A673 (cell line): ENCODE measurements at regions not wholly inside any gene's neighbourhood (a gene's known extent, or its start where the extent isn't known, plus 50 kb on each side); places are given as distances from the start of the nearest gene placed in this dataset.

Experiments
- BruUV-seq: library from RNA; stranded (reverse); fragments of 400-500 nt; replicated peaks from 2 replicates; lab custom pipeline; 2021; lab: Mats Ljungman, UMichigan
- CTCF ChIA-PET: fragments of 300-600 bp; sonication (Branson Sonifier 250); formaldehyde crosslinking; loops from one replicate; lab custom pipeline; 2022; ENCODE audit warnings: antibody characterized with exemption; lab: Charles Lee
- POLR2A ChIA-PET: fragments of 300-600 bp; sonication (Branson Sonifier 250); formaldehyde crosslinking; loops from one replicate; lab custom pipeline; 2022; ENCODE audit warnings: antibody characterized with exemption; ENCODE audit not compliant: low non-redundant PET; lab: Charles Lee
- DNase-seq: peaks from one replicate; pipeline ENCODE4 v3.0.0-alpha.2; 2015; ENCODE audit warnings: low spot score
- H3K27ac ChIP-seq: fragments of 200-600 bp; sonication (generic); 2 replicates; pipeline ENCODE4 v1.5.1; 2016; ENCODE audit warnings: mixed run types, low read depth, mild to moderate bottlenecking, mixed read lengths, antibody characterized with exemption, low read length; ENCODE audit not compliant: poor library complexity, severe bottlenecking
- H3K27me3 ChIP-seq: fragments of 200-600 bp; sonication (generic); replicated peaks from 2 replicates; pipeline ENCODE4 v1.6.1; 2017; ENCODE audit warnings: mixed run types, low read depth, mild to moderate bottlenecking, mixed read lengths, antibody characterized with exemption, low read length; ENCODE audit not compliant: insufficient read depth, poor library complexity
- H3K36me3 ChIP-seq: fragments of 200-600 bp; sonication (generic); 2 replicates; pipeline ENCODE4 v1.6.1; 2016; ENCODE audit warnings: mixed run types, mild to moderate bottlenecking, mixed read lengths, antibody characterized with exemption, low read length; ENCODE audit not compliant: insufficient read depth, poor library complexity, severe bottlenecking
- H3K4me1 ChIP-seq: fragments of 200-600 bp; sonication (generic); 2 replicates; pipeline ENCODE4 v1.6.1; 2017; ENCODE audit warnings: mixed run types, mild to moderate bottlenecking, mixed read lengths, antibody characterized with exemption, low read length; ENCODE audit not compliant: insufficient read depth, poor library complexity, severe bottlenecking
- H3K4me3 ChIP-seq: fragments of 200-600 bp; sonication (generic); 2 replicates; pipeline ENCODE4 v1.5.1; 2016; ENCODE audit warnings: low read depth, mixed run types, mild to moderate bottlenecking, mixed read lengths, low read length; ENCODE audit not compliant: poor library complexity, severe bottlenecking
- H3K9me3 ChIP-seq: fragments of 200-600 bp; sonication (generic); 2 replicates; pipeline ENCODE4 v1.6.1; 2016; ENCODE audit warnings: mixed run types, low read depth, mild to moderate bottlenecking, mixed read lengths, antibody characterized with exemption, low read length; ENCODE audit not compliant: poor library complexity, severe bottlenecking
- EZH2 ChIP-seq: fragments of 200-600 bp; sonication (generic); IDR thresholded peaks from 2 replicates; pipeline ENCODE4 v1.6.1; 2017; ENCODE audit warnings: borderline replicate concordance, low read depth, mild to moderate bottlenecking, mixed read lengths, antibody characterized with exemption, low read length; ENCODE audit not compliant: poor library complexity, severe bottlenecking
- intact Hi-C: fragments of 100-400 bp; cut with micrococcal nuclease; formaldehyde crosslinking; loops from one replicate; pipeline ENCODE4 v1.10.0; 2022; ENCODE audit not compliant: unreplicated experiment
- TF ChIP-seq, protein P1 (sequence below): fragments of 300-800, 200-600 bp; sonication (generic); conservative IDR thresholded peaks from 2 replicates; pipeline ENCODE4 v1.5.1; 2017; ENCODE audit warnings: low read depth, mild to moderate bottlenecking, antibody characterized with exemption, low read length, moderate library complexity, mixed read lengths

DNA sequence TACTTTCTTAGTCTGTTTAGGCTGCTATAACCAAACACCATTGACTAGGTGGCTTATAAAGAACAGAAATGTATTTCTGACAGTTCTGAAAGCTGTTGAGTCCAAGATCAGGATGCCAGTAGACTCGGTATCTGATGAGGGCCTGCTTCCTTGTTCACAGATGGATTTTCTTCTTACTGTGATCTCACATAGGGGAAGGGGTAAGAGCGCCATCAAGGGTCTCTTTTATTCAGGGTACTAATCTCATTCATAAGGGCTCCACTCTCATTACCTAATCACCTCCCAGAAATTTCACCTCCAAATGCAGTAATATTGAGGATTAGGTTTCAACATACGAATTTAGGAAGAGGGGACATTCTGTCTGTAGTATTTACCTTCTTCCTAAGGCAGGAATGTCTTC is 384.0 kb upstream of the DMAC1 start:
- no peaks in the 10 kb centered on the region for H3K36me3 ChIP-seq
- CTCF ChIA-PET = no interaction called here
- H3K27me3 ChIP-seq = no peaks in the 10 kb centered on the region
- intact Hi-C loops = no loop called here
- no TSS peak for BruUV-seq
- H3K27ac ChIP-seq = no peak overlapping the region
- H3K9me3 ChIP-seq = peaks cover 17% of the 10 kb centered on the region
- POLR2A ChIA-PET = no interaction called here
- H3K4me3 ChIP-seq = no peak overlapping the region
- no peaks in the 10 kb centered on the region for H3K4me1 ChIP-seq
- no peak for TF ChIP-seq EZH2
- TF ChIP-seq, protein P1, sequence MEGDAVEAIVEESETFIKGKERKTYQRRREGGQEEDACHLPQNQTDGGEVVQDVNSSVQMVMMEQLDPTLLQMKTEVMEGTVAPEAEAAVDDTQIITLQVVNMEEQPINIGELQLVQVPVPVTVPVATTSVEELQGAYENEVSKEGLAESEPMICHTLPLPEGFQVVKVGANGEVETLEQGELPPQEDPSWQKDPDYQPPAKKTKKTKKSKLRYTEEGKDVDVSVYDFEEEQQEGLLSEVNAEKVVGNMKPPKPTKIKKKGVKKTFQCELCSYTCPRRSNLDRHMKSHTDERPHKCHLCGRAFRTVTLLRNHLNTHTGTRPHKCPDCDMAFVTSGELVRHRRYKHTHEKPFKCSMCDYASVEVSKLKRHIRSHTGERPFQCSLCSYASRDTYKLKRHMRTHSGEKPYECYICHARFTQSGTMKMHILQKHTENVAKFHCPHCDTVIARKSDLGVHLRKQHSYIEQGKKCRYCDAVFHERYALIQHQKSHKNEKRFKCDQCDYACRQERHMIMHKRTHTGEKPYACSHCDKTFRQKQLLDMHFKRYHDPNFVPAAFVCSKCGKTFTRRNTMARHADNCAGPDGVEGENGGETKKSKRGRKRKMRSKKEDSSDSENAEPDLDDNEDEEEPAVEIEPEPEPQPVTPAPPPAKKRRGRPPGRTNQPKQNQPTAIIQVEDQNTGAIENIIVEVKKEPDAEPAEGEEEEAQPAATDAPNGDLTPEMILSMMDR = no peak
- DNase-seq = no peak

DNA sequence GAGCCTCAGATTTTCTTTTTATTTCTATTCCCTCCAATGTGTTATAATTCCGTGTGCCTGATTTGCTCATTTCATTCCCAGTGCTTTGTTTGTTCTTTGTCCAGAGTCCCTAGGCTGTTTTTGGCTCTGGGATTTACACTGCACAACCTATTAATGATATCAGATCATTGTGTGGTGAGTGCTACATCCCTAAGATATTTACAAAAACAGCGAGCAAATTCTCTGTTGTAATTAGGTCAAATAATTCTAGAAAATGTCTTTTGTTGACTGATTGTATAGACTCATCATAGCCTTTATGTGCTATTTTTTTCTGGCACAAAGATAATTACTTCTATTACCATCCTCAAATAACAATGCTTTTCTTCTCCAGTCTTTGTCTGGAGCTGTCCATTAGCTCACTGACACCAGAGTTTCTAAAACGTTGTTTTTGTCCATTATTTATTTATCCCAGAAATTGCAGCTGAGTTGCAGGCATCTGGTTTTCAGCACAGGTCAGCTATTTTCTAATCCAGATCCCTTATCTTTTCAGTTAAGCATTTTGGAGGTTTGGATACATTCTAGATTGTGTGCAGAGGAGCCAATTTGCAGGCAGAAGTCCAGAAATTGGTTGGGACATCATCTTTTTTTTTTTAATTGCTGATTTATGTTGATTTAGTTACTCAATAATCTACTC is 379.9 kb upstream of the DMAC1 start:
- CTCF ChIA-PET = no interaction called here
- TF ChIP-seq, protein P1 = no peak
- TF ChIP-seq EZH2 = no peak

DNA sequence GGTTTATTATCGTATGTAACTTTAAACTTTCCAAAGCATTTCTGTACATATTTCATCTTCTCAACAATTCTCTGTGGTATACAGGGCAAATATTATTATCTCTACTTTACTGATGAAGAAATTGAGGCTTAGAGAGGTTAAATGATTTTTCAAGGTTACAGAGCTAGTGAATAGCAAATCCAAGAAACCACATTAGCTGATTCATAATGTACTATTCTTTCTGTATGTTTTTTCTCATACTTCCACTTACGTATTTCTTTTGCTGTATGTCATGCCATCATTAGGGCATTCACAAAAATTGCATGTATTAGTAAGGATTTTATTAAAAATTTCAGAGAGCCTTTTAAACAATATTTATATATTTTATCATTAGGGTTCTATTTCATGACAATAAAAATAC is 372.4 kb upstream of the DMAC1 start:
- no peak for DNase-seq
- Histone ChIP-seq H3K27me3 (no peaks in the 10 kb centered on the region), H3K4me1 (no peaks in the 10 kb centered on the region), H3K4me3 (no peak overlapping the region), H3K27ac (no peak overlapping the region), H3K9me3 (peaks cover 18% of the 10 kb centered on the region), H3K36me3 (no peaks in the 10 kb centered on the region)
- TF ChIP-seq, protein P1 = no peak
- no peak for TF ChIP-seq EZH2
- ChIA-PET POLR2A (interaction anchor here (0.7 kb wide), 1 partner anchor 383 kb away, joined by 8 read pairs; no protein-coding TSS in a partner anchor), CTCF (no interaction called here)
- intact Hi-C loops = loop anchor here (10.0 kb wide), 1 partner anchor 247 kb away; no protein-coding TSS in a partner anchor
- BruUV-seq = no TSS peak

More for the DNA sequence above, 379.9 kb upstream of the DMAC1 start:
- no peak overlapping the region for H3K4me3 ChIP-seq
- H3K27ac ChIP-seq = no peak overlapping the region
- H3K4me1 ChIP-seq = no peaks in the 10 kb centered on the region
- DNase-seq = no peak
- intact Hi-C loops = loop anchor here (10.0 kb wide), 1 partner anchor 255 kb away; no protein-coding TSS in a partner anchor
- no peaks in the 10 kb centered on the region for H3K27me3 ChIP-seq
- POLR2A ChIA-PET = no interaction called here
- H3K9me3 ChIP-seq = peaks cover 23% of the 10 kb centered on the region
- BruUV-seq = no TSS peak
- H3K36me3 ChIP-seq = no peaks in the 10 kb centered on the region
